A549 (cell line): ENCODE measurements at regions not wholly inside any gene's neighbourhood (a gene's known extent, or its start where the extent isn't known, plus 50 kb on each side); places are given as distances from the start of the nearest gene placed in this dataset.

Source experiments
- ATAC-seq, 2 experiments: fragments of 200-7000 bp in 1 of 2; fragments of >200 bp in 1 of 2; cut with Nextera tagmentation in 1 of 2; cut with Tn5 transposase in 1 of 2; 3 replicates each; pipeline versions ENCODE4 v1.8.0 to v1.9.1; 2018 to 2020; ENCODE audit warnings: mild to moderate bottlenecking in 1 of 2, moderate library complexity in 1 of 2
- CTCF ChIA-PET: fragments of 300-600 bp; sonication (Branson Sonifier 250); formaldehyde crosslinking; extraction: SDS; loops from one replicate; lab custom pipeline; 2021; ENCODE audit warnings: antibody characterized with exemption, inconsistent platforms; lab: Yijun Ruan, JAX
- POLR2A ChIA-PET: fragments of 350-600 bp; formaldehyde crosslinking; extraction: SDS; loops from one replicate; lab custom pipeline; 2021; ENCODE audit warnings: antibody characterized with exemption, inconsistent platforms; lab: Yijun Ruan, JAX
- DNase-seq, 2 experiments: peaks; one replicate each; pipeline versions ENCODE4 v3.0.0 to v3.0.0-alpha.2; 2011 to 2016; ENCODE audit warnings: low read depth in 1 of 2, low spot score in 1 of 2
- FAIRE-seq: peaks from 2 replicates; lab custom pipeline; 2011; peaks lifted over from hg19 to GRCh38; lab: Jason Lieb, UNC
- H3K27ac ChIP-seq, 2 experiments: fragments of >200 bp; sonication (Bioruptor Twin); formaldehyde crosslinking; 3 replicates each; pipeline ENCODE4 v1.5.1; 2016 to 2017
- H3K4me1 ChIP-seq: fragments of >200 bp; sonication (Bioruptor Twin); formaldehyde crosslinking; 3 replicates; pipeline ENCODE4 v1.6.1; 2016
- H3K4me2 ChIP-seq: fragments of >200 bp; sonication (Bioruptor Twin); formaldehyde crosslinking; 3 replicates; pipeline ENCODE4 v1.6.1; 2016
- H3K4me3 ChIP-seq: fragments of >200 bp; sonication (Bioruptor Twin); formaldehyde crosslinking; 3 replicates; pipeline ENCODE4 v1.5.1; 2016
- H3K9me3 ChIP-seq: fragments of >200 bp; sonication (Bioruptor Twin); formaldehyde crosslinking; 3 replicates; pipeline ENCODE4 v1.6.1; 2016
- CBX8 ChIP-seq: fragments of 200-600 bp; sonication (generic); IDR thresholded peaks from 2 replicates; pipeline ENCODE4 v1.6.1; 2016
- CEBPB ChIP-seq, 2 experiments: fragments of >200 bp in 1 of 2; sonication (Bioruptor Twin) in 1 of 2; formaldehyde crosslinking in 1 of 2; IDR thresholded peaks; 2 replicates each; pipeline ENCODE4 v1.6.1; 2012 to 2016
- EHF ChIP-seq: fragments of 250-450 bp; sonication (Bioruptor Pico); IDR thresholded peaks from 2 replicates; pipeline ENCODE4 v1.5.0; 2020; ENCODE audit warnings: mild to moderate bottlenecking
- EP300 ChIP-seq, 2 experiments: fragments of >200 bp; sonication (Bioruptor Twin); formaldehyde crosslinking; IDR thresholded peaks; 2 replicates in 1 of 2; 3 replicates in 1 of 2; pipeline ENCODE4 v1.6.1; 2016 to 2017
- FOSB ChIP-seq: fragments of 250-450 bp; sonication (Bioruptor Pico); IDR thresholded peaks from 2 replicates; pipeline ENCODE4 v1.5.0; 2020; ENCODE audit warnings: mild to moderate bottlenecking, moderate library complexity
- FOSL2 ChIP-seq, 2 experiments: fragments of 450-650 bp in 1 of 2; fragments of >200 bp in 1 of 2; sonication (Bioruptor Twin) in 1 of 2; formaldehyde crosslinking; IDR thresholded peaks; 2 replicates each; pipeline versions ENCODE4 v1.5.0 to v1.6.1; 2016 to 2020; ENCODE audit warnings: mild to moderate bottlenecking in 1 of 2, moderate library complexity in 1 of 2
- FOXS1 ChIP-seq: fragments of 250-450 bp; sonication (Bioruptor Pico); IDR thresholded peaks from 2 replicates; pipeline ENCODE4 v1.5.0; 2020; ENCODE audit warnings: mild to moderate bottlenecking, moderate library complexity
- GATA3 ChIP-seq: IDR thresholded peaks from 2 replicates; pipeline ENCODE4 v1.6.1; 2012; ENCODE audit warnings: borderline replicate concordance
- HEYL ChIP-seq: fragments of 250-450 bp; sonication (Bioruptor Pico); IDR thresholded peaks from 2 replicates; pipeline ENCODE4 v1.8.0; 2021; ENCODE audit warnings: mild to moderate bottlenecking, moderate library complexity
- HOXB5 ChIP-seq: fragments of 250-450 bp; sonication (Bioruptor Pico); IDR thresholded peaks from 2 replicates; pipeline ENCODE4 v1.5.0; 2020; ENCODE audit warnings: mild to moderate bottlenecking, moderate library complexity
- JUNB ChIP-seq: fragments of >200 bp; sonication (Bioruptor Twin); formaldehyde crosslinking; IDR thresholded peaks from 2 replicates; pipeline ENCODE4 v1.6.1; 2016
- KDM5A ChIP-seq: fragments of 200-600 bp; sonication (generic); IDR thresholded peaks from 2 replicates; pipeline ENCODE4 v1.6.1; 2016; ENCODE audit warnings: antibody characterized with exemption, mild to moderate bottlenecking
- MAFK ChIP-seq: fragments of 450-650 bp; IDR thresholded peaks from 2 replicates; pipeline ENCODE4 v1.6.1; 2014; ENCODE audit not compliant: partially characterized antibody
- MAZ ChIP-seq: fragments of 150-350 bp; IDR thresholded peaks from 2 replicates; pipeline ENCODE4 v1.6.1; 2014; ENCODE audit warnings: antibody characterized with exemption, low read depth, low read length, borderline replicate concordance
- PBX3 ChIP-seq: IDR thresholded peaks from 2 replicates; pipeline ENCODE4 v1.6.1; 2012
- PHF8 ChIP-seq: fragments of 200-600 bp; sonication (generic); IDR thresholded peaks from 2 replicates; pipeline ENCODE4 v1.6.1; 2016; ENCODE audit warnings: low read depth, mild to moderate bottlenecking, antibody characterized with exemption, moderate library complexity, borderline replicate concordance
- POLR2AphosphoS2 ChIP-seq: conservative IDR thresholded peaks from 2 replicates; pipeline ENCODE4 v1.6.1; 2012; ENCODE audit warnings: low read length, improper control_type of control experiment, inconsistent platforms
- RAD21 ChIP-seq, 2 experiments: fragments of >200 bp in 1 of 2; sonication (Bioruptor Twin) in 1 of 2; formaldehyde crosslinking in 1 of 2; IDR thresholded peaks in 1 of 2; conservative IDR thresholded peaks in 1 of 2; 2 replicates in 1 of 2; 3 replicates in 1 of 2; pipeline ENCODE4 v1.6.1; 2012 to 2018; ENCODE audit warnings: inconsistent platforms in 1 of 2
- RCOR1 ChIP-seq: fragments of 150-350 bp; IDR thresholded peaks from 2 replicates; pipeline ENCODE4 v1.6.1; 2014; ENCODE audit warnings: antibody characterized with exemption, low read length, low read depth
- RFX5 ChIP-seq: fragments of 450-650 bp; IDR thresholded peaks from 2 replicates; pipeline ENCODE4 v1.7.1; 2014; ENCODE audit warnings: antibody characterized with exemption, mild to moderate bottlenecking, moderate library complexity
- RNF2 ChIP-seq: fragments of 200-600 bp; sonication (generic); IDR thresholded peaks from 2 replicates; pipeline ENCODE4 v1.6.1; 2016; ENCODE audit warnings: low read depth, mild to moderate bottlenecking, antibody characterized with exemption, moderate library complexity, borderline replicate concordance
- SMC3 ChIP-seq: fragments of >200 bp; sonication (Bioruptor Twin); formaldehyde crosslinking; IDR thresholded peaks from 3 replicates; pipeline ENCODE4 v1.6.1; 2018; ENCODE audit warnings: inconsistent platforms
- SREBF2 ChIP-seq: fragments of 450-650 bp; IDR thresholded peaks from 2 replicates; pipeline ENCODE4 v1.6.1; 2014; ENCODE audit warnings: mild to moderate bottlenecking, moderate library complexity
- TP53 ChIP-seq: fragments of 250-450 bp; sonication (Bioruptor Pico); IDR thresholded peaks from 2 replicates; pipeline ENCODE4 v1.5.0; 2021; ENCODE audit warnings: mild to moderate bottlenecking, moderate library complexity
- ZSCAN20 ChIP-seq: fragments of 250-450 bp; sonication (Bioruptor Pico); IDR thresholded peaks from 2 replicates; pipeline ENCODE4 v1.8.0; 2022; ENCODE audit warnings: mild to moderate bottlenecking, moderate library complexity
- WGBS: methylation state at CpG from one replicate; pipeline ENCODE4 v1.1.6; 2017; ENCODE audit errors: missing lambda C conversion rate; 5-methylcytosine and 5-hydroxymethylcytosine counted together
- TF ChIP-seq, protein P1 (sequence below): IDR thresholded peaks from 2 replicates; pipeline ENCODE4 v1.6.1; 2012; ENCODE audit warnings: low read depth, borderline replicate concordance
- TF ChIP-seq, protein P2 (sequence below): fragments of 450-650 bp; IDR thresholded peaks from 2 replicates; pipeline ENCODE4 v1.6.1; 2014; ENCODE audit warnings: antibody characterized with exemption
- TF ChIP-seq, protein P3 (sequence below): fragments of 250-450 bp; sonication (Bioruptor Pico); IDR thresholded peaks from 2 replicates; pipeline ENCODE4 v1.5.0; 2021; ENCODE audit warnings: mild to moderate bottlenecking, moderate library complexity, borderline replicate concordance

- ATAC-seq, result no peak
These were observed 64.4 kb upstream of the IYD start for GRCh38 chr6:150304429-150304828.

DNA sequence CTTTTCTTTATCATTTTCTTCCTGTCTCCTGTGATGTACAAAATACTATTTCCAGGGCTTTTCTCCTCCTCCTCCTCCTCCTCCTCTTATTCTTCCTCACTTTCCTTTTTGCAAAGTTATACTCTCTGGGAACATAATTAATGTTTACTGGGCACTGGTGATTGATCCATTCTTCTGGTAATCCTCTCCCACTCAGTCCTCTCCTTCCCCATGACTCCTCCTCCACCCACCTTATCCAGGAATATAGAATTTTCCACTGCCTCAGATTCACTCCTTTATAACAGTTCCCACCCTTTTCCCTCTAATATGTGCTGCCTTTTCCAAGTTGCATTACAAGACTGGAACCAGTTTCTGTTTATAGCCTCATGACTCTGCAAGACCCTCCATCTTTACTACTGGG lies 62.5 kb upstream of the IYD start:
- Histone ChIP-seq H3K4me2 (no peak overlapping the region), H3K9me3 (no peaks in the 10 kb centered on the region), H3K4me1 (peaks cover 10% of the 10 kb centered on the region; the same call in 2 of the 3 replicates), H3K4me3 (no peak overlapping the region), H3K27ac (no peak overlapping the region)
- POLR2A ChIA-PET, result no interaction called here
- FAIRE-seq (no peak), ATAC-seq (no peak), DNase-seq (no peak)
- CTCF ChIA-PET, result no interaction called here
- TF ChIP-seq, protein P1, sequence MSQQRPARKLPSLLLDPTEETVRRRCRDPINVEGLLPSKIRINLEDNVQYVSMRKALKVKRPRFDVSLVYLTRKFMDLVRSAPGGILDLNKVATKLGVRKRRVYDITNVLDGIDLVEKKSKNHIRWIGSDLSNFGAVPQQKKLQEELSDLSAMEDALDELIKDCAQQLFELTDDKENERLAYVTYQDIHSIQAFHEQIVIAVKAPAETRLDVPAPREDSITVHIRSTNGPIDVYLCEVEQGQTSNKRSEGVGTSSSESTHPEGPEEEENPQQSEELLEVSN, result no peak

More at GRCh38 chr6:150304429-150304828, 64.4 kb upstream of the IYD start:
- TF ChIP-seq POLR2AphosphoS2, result no peak
- TF ChIP-seq FOSL2 (IDR thresholded peaks at IDR 0.05), result no peak
- TF ChIP-seq FOSL2 (CRISPR knock-in tag; IDR thresholded peaks at IDR 0.05), result no peak
- no peak for TF ChIP-seq JUNB
- no peak for TF ChIP-seq RNF2
- TF ChIP-seq EHF (CRISPR knock-in tag), result no peak
- no peak for TF ChIP-seq SMC3
- TF ChIP-seq RFX5, result no peak
- no peak for TF ChIP-seq HOXB5 (CRISPR knock-in tag)
- no peak for TF ChIP-seq EP300 (IDR thresholded peaks at IDR 0.05)
- CTCF ChIA-PET, result no interaction called here
- H3K27ac ChIP-seq, result no peak overlapping the region
- H3K9me3 ChIP-seq, result no peaks in the 10 kb centered on the region
- DNase-seq (no peak), FAIRE-seq (no peak)
- 36% methylated on average over 2 of the region's 3 CpGs for WGBS
- H3K4me1 ChIP-seq, result peaks cover 10% of the 10 kb centered on the region; the same call in 2 of the 3 replicates
- H3K4me2 ChIP-seq, result no peak overlapping the region
- POLR2A ChIA-PET, result no interaction called here
- no peak overlapping the region for H3K4me3 ChIP-seq

GRCh38 chr6:150307520-150307919 lies 61.3 kb upstream of the IYD start:
- POLR2A ChIA-PET, result no interaction called here
- no peak overlapping the region for H3K4me3 ChIP-seq
- ATAC-seq (no peak), DNase-seq (no peak), FAIRE-seq (no peak)
- H3K9me3 ChIP-seq, result no peaks in the 10 kb centered on the region
- H3K4me2 ChIP-seq, result no peak overlapping the region
- TF ChIP-seq FOXS1 (CRISPR knock-in tag) (no peak), MAZ (no peak), CBX8 (no peak), MAFK (no peak), CEBPB (IDR thresholded peaks at IDR 0.05) (no peak)
- TF ChIP-seq, protein P2, sequence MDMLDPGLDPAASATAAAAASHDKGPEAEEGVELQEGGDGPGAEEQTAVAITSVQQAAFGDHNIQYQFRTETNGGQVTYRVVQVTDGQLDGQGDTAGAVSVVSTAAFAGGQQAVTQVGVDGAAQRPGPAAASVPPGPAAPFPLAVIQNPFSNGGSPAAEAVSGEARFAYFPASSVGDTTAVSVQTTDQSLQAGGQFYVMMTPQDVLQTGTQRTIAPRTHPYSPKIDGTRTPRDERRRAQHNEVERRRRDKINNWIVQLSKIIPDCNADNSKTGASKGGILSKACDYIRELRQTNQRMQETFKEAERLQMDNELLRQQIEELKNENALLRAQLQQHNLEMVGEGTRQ, result no peak
- peaks cover 2% of the 10 kb centered on the region; the same call in 2 of the 3 replicates for H3K4me1 ChIP-seq
- CTCF ChIA-PET, result no interaction called here
- WGBS, result 57% methylated on average over 1 of the region's 3 CpGs
- H3K27ac ChIP-seq, result no peak overlapping the region

GRCh38 chr6:150308812-150309645 lies 59.8 kb upstream of the IYD start:
- Histone ChIP-seq H3K4me3 (no peak overlapping the region), H3K9me3 (no peaks in the 10 kb centered on the region), H3K4me1 (no peaks in the 10 kb centered on the region), H3K4me2 (no peak overlapping the region), H3K27ac (no peak overlapping the region)
- DNase-seq (no peak), ATAC-seq (no peak), FAIRE-seq (no peak)
- 56% methylated on average over 10 of the region's 11 CpGs for WGBS
- ChIA-PET POLR2A (no interaction called here), CTCF (no interaction called here)
- no peak for TF ChIP-seq TP53 (CRISPR knock-in tag)
- TF ChIP-seq KDM5A, result no peak
- TF ChIP-seq FOSB (CRISPR knock-in tag), result no peak
- no peak for TF ChIP-seq PHF8
- TF ChIP-seq JUNB, result no peak
- no peak for TF ChIP-seq CBX8
- no peak for TF ChIP-seq ZSCAN20 (CRISPR knock-in tag)
- no peak for TF ChIP-seq PBX3
- TF ChIP-seq RAD21 (conservative IDR thresholded peaks at IDR 0.05 in 1 of 2, IDR thresholded peaks at IDR 0.05 in 1 of 2), result no peak
- TF ChIP-seq EP300 (IDR thresholded peaks at IDR 0.05), result no peak
- TF ChIP-seq, protein P3, sequence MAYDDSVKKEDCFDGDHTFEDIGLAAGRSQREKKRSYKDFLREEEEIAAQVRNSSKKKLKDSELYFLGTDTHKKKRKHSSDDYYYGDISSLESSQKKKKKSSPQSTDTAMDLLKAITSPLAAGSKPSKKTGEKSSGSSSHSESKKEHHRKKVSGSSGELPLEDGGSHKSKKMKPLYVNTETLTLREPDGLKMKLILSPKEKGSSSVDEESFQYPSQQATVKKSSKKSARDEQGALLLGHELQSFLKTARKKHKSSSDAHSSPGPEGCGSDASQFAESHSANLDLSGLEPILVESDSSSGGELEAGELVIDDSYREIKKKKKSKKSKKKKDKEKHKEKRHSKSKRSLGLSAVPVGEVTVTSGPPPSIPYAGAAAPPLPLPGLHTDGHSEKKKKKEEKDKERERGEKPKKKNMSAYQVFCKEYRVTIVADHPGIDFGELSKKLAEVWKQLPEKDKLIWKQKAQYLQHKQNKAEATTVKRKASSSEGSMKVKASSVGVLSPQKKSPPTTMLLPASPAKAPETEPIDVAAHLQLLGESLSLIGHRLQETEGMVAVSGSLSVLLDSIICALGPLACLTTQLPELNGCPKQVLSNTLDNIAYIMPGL (CRISPR knock-in tag), result no peak
- no peak for TF ChIP-seq RFX5
- no peak for TF ChIP-seq GATA3
- no peak for TF ChIP-seq RCOR1
- no peak for TF ChIP-seq SREBF2
- no peak for TF ChIP-seq HEYL
